ENCODE measurements at regions not wholly inside any gene's neighbourhood (a gene's known extent, or its start where the extent isn't known, plus 50 kb on each side); places are given as distances from the start of the nearest gene placed in this dataset.

DNA sequence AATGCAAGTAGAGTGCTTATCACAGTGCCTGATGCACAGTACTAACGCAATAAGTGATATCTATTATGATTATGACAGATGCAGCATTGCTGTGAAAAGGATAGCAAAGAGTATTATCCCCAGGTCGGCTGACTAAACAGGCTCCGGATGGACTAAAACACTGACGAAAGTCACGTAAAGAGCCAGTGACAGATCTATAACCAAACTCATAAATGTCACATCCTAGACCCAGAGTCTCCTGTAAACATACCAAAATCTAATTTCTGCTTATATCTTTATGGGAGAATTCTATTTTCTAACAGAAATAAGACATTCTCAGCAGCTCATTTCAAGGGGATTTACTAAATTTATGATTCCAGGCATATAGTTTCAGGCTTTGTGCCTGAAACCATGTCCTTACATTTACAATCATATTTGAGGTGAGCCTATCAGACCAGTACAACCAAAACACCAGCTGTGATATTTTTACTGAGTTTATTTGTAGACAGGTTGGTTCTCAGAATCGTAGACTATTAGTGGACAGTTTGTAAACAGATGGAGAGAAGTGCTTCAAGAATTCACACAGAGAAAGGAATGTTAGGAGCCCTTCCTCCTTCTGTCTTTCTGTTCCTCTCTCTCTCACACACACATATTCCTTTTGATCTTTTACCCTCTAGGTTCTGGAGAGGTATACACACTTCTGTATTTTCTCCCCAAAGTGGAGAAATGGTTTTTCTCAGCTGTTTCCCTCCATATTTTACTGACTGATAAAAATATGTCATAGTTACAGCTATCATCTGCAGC, 52.4 kb upstream of the WDR26 start:
- DNase-seq, result no peak

GRCh38 chr1:224488806-224489499, 54.4 kb upstream of the WDR26 start:
- no peak for DNase-seq

DNA sequence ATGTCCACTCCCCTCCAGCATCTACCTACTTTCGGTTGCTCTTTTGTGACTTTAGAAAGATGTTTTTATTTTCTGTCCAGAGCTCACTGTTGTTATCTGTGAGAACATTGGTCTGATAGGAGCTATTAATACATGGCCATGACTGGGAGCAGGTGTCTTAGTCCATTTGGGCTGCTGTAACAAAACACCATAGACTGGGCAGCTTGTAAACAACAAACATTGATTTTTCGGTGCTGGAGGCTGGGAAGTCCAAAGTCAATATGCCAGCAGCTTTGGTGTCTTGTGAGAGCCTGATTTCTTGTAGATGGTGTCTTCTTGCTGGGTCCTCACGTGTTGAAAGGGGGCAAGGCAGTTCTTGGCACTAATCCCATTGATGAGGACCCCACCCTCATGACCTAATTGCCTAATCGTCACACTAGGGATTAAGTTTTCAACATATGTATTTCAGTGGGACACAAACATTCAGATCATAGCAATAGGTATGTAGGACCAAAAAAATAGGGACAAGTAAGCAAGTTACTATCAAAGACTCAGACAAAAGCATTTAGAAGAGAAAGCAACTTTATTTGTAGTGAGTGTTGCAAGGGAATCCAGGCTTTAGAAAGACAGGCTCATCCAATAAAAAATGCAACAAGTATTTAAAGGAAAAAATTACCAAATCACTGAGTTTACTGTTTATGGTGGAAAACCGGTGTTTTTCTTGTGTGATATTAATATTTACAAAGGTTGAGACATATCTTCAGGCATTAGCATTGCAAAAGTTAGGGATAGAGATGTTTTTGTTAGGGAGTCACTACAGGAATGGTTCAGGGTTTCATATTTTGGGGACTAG, 55.2 kb upstream of the WDR26 start:
- no peak for DNase-seq

- DNase-seq, result no peak
These were observed 56.2 kb upstream of the WDR26 start for GRCh38 chr1:224490549-224491537.

DNA sequence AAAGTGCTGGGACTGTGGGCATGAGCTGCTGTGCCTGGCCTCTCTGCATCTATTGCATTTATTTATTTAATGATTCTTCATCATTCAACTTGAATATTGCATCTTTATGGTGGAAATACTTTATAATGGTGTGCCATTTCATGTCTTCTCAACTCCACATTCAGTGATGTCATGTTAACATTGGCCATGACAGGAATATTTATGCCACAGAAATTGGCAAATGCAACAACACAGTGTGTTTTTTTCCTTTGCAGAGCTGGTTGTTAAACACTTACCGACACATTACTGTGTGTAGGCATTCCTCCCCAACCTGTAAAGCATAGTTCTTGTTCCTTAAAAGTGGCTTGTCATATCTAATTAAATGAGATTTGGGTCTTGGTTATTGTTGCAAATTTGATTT, 57.4 kb upstream of the WDR26 start:
- no peak for DNase-seq

DNA sequence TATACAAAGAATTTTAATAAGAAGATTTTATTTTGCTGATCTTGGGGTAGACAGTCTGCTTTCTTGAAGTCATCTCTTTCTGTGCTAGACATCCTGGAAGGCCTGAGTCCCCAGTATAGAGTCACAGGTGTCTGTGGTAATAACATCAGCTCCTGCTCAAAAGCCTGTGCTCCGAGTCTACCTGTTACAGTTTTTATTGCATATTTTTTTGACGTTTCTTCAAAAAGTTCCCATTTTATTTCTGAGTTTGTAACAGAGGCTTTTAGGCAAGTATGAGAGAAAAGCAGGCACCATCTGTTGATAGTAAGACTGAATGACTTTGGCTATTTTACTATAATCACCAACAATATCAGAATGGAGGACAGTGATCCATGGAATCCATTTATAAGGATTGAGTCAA, 58.0 kb upstream of the WDR26 start:
- DNase-seq, result no peak

- DNase-seq, result no peak
These were observed 58.7 kb upstream of the WDR26 start for GRCh38 chr1:224493269-224493668.

GRCh38 chr1:224494343-224494742, 59.7 kb upstream of the WDR26 start:
- DNase-seq, result no peak

GRCh38 chr1:224495866-224496265, 61.3 kb upstream of the WDR26 start:
- no peak for DNase-seq

- no peak for DNase-seq
These were observed 62.2 kb upstream of the WDR26 start for GRCh38 chr1:224496826-224497225.

- DNase-seq, result peak; percentile 40 to 48
These were observed 63.3 kb upstream of the WDR26 start for GRCh38 chr1:224497714-224498573.

GRCh38 chr1:224498574-224499170, 64.1 kb upstream of the WDR26 start:
- no peak for DNase-seq

DNA sequence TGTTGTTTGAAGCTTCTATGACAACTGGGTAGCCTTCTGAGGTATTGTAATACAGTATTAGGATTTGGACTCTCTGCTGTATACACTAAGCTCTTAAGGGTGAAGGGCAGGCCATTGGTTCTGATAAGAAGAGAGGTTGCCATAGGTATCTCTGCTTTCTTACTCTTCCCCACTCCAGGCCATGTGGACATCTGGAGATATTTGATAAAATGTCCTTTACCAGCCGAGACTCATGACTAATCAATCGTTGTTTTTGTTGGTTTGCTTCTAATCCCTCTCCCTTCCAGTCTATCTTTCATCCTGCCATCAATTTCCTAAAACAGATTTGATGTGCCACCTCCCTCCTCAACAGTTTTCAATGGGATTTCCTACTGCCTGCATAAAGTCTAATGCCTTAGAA, 64.6 kb upstream of the WDR26 start:
- DNase-seq, result no peak

GRCh38 chr1:224500796-224501195, 66.2 kb upstream of the WDR26 start:
- no peak for DNase-seq

GRCh38 chr1:224501836-224502235, 67.2 kb upstream of the WDR26 start:
- DNase-seq, result no peak

DNA sequence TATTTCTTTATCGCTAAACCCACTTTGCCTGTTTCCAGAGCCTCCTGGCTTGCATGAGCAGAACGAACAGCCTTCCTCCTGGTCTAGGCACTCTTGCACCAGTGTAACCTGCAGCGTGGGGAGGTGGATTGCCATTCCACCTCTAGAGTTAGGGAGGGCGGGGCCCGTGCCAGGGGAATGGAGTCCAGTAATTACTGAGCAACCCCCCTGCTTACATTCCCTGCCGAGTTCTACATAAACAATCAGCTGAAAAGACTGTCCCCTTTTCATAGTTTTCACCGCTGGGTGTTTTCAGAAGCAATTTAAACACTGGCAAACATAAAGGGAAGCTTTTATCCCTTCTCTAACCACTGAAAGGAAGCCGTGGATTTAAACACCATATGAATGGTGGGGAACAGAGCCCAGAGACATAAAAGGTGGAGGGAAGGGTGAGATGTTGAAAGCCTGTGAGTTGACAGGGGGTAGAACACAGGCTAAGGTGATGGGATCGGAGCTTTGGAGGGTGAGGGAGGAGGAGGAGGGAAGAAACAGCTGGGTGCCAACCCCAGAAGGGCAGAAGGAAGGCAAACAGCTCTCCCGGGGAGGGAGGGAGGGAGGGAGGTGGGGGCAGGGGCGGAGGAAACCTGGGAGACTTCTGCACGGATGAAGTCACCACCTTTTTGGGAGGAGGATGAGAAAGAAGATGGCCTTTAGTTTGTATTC, 68.0 kb upstream of the WDR26 start:
- no peak for DNase-seq

GRCh38 chr1:224503161-224504118, 68.8 kb upstream of the WDR26 start:
- no peak for DNase-seq

GRCh38 chr1:224504297-224505041, 69.9 kb upstream of the WDR26 start:
- no peak for DNase-seq

Data from activated CD4-positive, alpha-beta T cell treated with anti-CD3 and anti-CD28 coated beads, Interleukin-2, amount 50 U/mL, for 4 hours (primary cell).